PC-3 (cell line): ENCODE measurements at regions not wholly inside any gene's neighbourhood (a gene's known extent, or its start where the extent isn't known, plus 50 kb on each side); places are given as distances from the start of the nearest gene placed in this dataset.
A peak's percentile ranks its signal among the peaks of the same experiment; 100 is the strongest.

ENCODE experiments used
- ATAC-seq: fragments of 200-7000 bp; cut with Tn5 transposase; 2 replicates; pipeline ENCODE4 v1.9.1; 2020; ENCODE audit warnings: mild to moderate bottlenecking, moderate library complexity
- BruUV-seq: library from RNA; stranded (reverse); fragments of 400-500 nt; replicated peaks from 2 replicates; lab custom pipeline; 2021; lab: Mats Ljungman, UMichigan
- CTCF ChIA-PET: fragments of 300-600 bp; sonication (Branson Sonifier 250); formaldehyde crosslinking; loops from one replicate; lab custom pipeline; 2022; ENCODE audit warnings: antibody characterized with exemption; lab: Charles Lee
- POLR2A ChIA-PET: fragments of 300-600 bp; sonication (Branson Sonifier 250); formaldehyde crosslinking; loops from one replicate; lab custom pipeline; 2022; ENCODE audit warnings: antibody characterized with exemption; ENCODE audit not compliant: unreplicated experiment; lab: Charles Lee
- DNase-seq: peaks from one replicate; pipeline ENCODE4 v3.0.0-alpha.2; 2015
- H2AFZ ChIP-seq: fragments of 300-600 bp; sonication (generic); 2 replicates; pipeline ENCODE4 v1.6.0; 2016; ENCODE audit warnings: antibody characterized with exemption, low read length
- H3F3A ChIP-seq: fragments of 300-600 bp; sonication (generic); one replicate; pipeline ENCODE4 v1.6.0; 2017; ENCODE audit warnings: antibody characterized with exemption, low read length, control low read depth, mild to moderate bottlenecking; ENCODE audit not compliant: unreplicated experiment
- H3K27ac ChIP-seq: fragments of 300-600 bp; sonication (generic); 2 replicates; pipeline ENCODE4 v1.5.1; 2016; ENCODE audit warnings: mild to moderate bottlenecking, low read length
- H3K27me3 ChIP-seq: fragments of 300-600 bp; sonication (generic); 2 replicates; pipeline ENCODE4 v1.6.1; 2016; ENCODE audit warnings: low read length, mixed read lengths
- H3K36me3 ChIP-seq: fragments of 300-600 bp; sonication (generic); 2 replicates; pipeline ENCODE4 v1.6.1; 2016; ENCODE audit warnings: low read depth, mixed run types, low read length, mixed read lengths
- H3K4me1 ChIP-seq: fragments of 300-600 bp; sonication (generic); 2 replicates; pipeline ENCODE4 v1.5.1; 2016; ENCODE audit warnings: low read length; ENCODE audit not compliant: insufficient read depth
- H3K4me2 ChIP-seq: fragments of 300-600 bp; sonication (generic); 2 replicates; pipeline ENCODE4 v1.6.0; 2016; ENCODE audit warnings: low read length
- H3K4me3 ChIP-seq: fragments of 300-600 bp; sonication (generic); 2 replicates; pipeline ENCODE4 v1.5.1; 2016; ENCODE audit warnings: mild to moderate bottlenecking, low read length, mixed read lengths
- H3K79me2 ChIP-seq: fragments of 300-600 bp; sonication (generic); 2 replicates; pipeline ENCODE4 v1.6.1; 2017; ENCODE audit warnings: low read length, mixed read lengths
- H3K9ac ChIP-seq: fragments of 300-600 bp; sonication (generic); 2 replicates; pipeline ENCODE4 v1.6.0; 2016; ENCODE audit warnings: mild to moderate bottlenecking, low read length
- H3K9me2 ChIP-seq: fragments of 300-600 bp; sonication (generic); replicated peaks from 2 replicates; pipeline ENCODE4 v1.6.1; 2016; ENCODE audit warnings: mixed run types, low read length, mixed read lengths
- H3K9me3 ChIP-seq: fragments of 300-600 bp; sonication (generic); 2 replicates; pipeline ENCODE4 v1.6.1; 2016; ENCODE audit warnings: low read length, mixed read lengths
- H4K20me1 ChIP-seq: fragments of 300-600 bp; sonication (generic); 2 replicates; pipeline ENCODE4 v1.6.1; 2016; ENCODE audit warnings: low read length, mixed read lengths
- CTCF ChIP-seq: fragments of 300-600 bp; sonication (generic); conservative IDR thresholded peaks from 2 replicates; pipeline ENCODE4 v1.5.1; 2017; ENCODE audit warnings: antibody characterized with exemption, low read depth, mild to moderate bottlenecking, low read length
- EZH2 ChIP-seq: fragments of 300-600 bp; sonication (generic); IDR thresholded peaks from one replicate; pipeline ENCODE4 v1.6.1; 2017; ENCODE audit warnings: antibody characterized with exemption, mild to moderate bottlenecking, low read length; ENCODE audit not compliant: unreplicated experiment
- EZH2phosphoT487 ChIP-seq: fragments of 300-600 bp; sonication (generic); IDR thresholded peaks from 2 replicates; pipeline ENCODE4 v1.6.1; 2018; ENCODE audit warnings: mild to moderate bottlenecking, antibody characterized with exemption, low read length, borderline replicate concordance
- intact Hi-C: fragments of 100-400 bp; cut with micrococcal nuclease; formaldehyde crosslinking; loops from 2 replicates; pipeline ENCODE4 v1.9.0; 2023

DNA sequence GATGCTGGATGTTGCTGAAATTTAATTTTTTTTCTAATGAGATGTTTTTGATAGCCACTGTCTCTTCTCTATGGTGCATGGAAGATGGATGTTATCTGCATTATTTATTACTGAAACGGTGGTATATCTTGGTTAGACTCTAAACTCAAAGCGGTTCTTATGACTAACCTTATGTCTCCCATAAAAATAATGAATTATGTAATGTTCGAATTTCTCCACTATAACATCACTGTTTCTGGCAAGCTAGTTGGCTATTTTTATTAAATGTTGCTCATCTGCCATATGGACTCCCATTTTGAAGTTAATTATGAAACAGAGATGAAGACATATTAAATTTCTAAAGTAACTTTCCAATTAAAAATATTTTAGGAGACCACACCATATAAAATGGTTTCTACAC lies 808.6 kb upstream of the ADGRL4 start:
- intact Hi-C loops, result loop anchor here (10.0 kb wide), 2 partner anchors 230 to 270 kb away; no protein-coding TSS in a partner anchor
- DNase-seq (peak; percentile 2), ATAC-seq (peak; percentile 38)
- H3K9ac ChIP-seq, result no peak overlapping the region
- H2AFZ ChIP-seq, result no peak overlapping the region
- no peaks in the 10 kb centered on the region for H3K9me3 ChIP-seq
- no peaks in the 10 kb centered on the region for H3K36me3 ChIP-seq
- H4K20me1 ChIP-seq, result no peaks in the 10 kb centered on the region
- H3K4me3 ChIP-seq, result no peak overlapping the region
- TF ChIP-seq EZH2, result no peak
- TF ChIP-seq CTCF, result no peak
- no peak for TF ChIP-seq EZH2phosphoT487
- no peak overlapping the region for H3K27ac ChIP-seq
- H3K79me2 ChIP-seq, result no peaks in the 10 kb centered on the region
- peaks cover 11% of the 10 kb centered on the region for H3K4me1 ChIP-seq
- CTCF ChIA-PET, result interaction anchor here (0.7 kb wide), 1 partner anchor 406 kb away, joined by 3 read pairs; no protein-coding TSS in a partner anchor
- POLR2A ChIA-PET, result no interaction called here
- no peak overlapping the region for H3K4me2 ChIP-seq
- H3K9me2 ChIP-seq, result no peaks in the 10 kb centered on the region
- no TSS peak for BruUV-seq
- H3K27me3 ChIP-seq, result no peaks in the 10 kb centered on the region
- no peaks in the 10 kb centered on the region for H3F3A ChIP-seq

GRCh38 chr1:79811173-79811572 lies 804.6 kb upstream of the ADGRL4 start:
- DNase-seq, result peak; percentile 68
- Histone ChIP-seq H3K27me3 (no peaks in the 10 kb centered on the region), H3K4me1 (peaks cover 11% of the 10 kb centered on the region), H3K9me3 (no peaks in the 10 kb centered on the region), H3K4me3 (no peak overlapping the region), H3K79me2 (no peaks in the 10 kb centered on the region), H3K36me3 (no peaks in the 10 kb centered on the region), H3K9me2 (no peaks in the 10 kb centered on the region), H3K9ac (no peak overlapping the region), H3K27ac (peak overlapping the region; percentile 58), H4K20me1 (no peaks in the 10 kb centered on the region), H3K4me2 (peak overlapping the region; percentile 12; the same call in 1 of the 2 replicates), H3F3A (no peaks in the 10 kb centered on the region), H2AFZ (no peak overlapping the region)
- intact Hi-C loops, result loop anchor here (5.0 to 10.0 kb wide), 3 partner anchors 94 to 274 kb away; no protein-coding TSS in a partner anchor
- peak; percentile 89 for ATAC-seq
- ChIA-PET POLR2A (no interaction called here), CTCF (interaction anchor here (0.6 kb wide), 1 partner anchor 174 kb away, joined by 3 read pairs; no protein-coding TSS in a partner anchor)
- no peak for TF ChIP-seq CTCF
- no peak for TF ChIP-seq EZH2
- TF ChIP-seq EZH2phosphoT487, result no peak
- no TSS peak for BruUV-seq

DNA sequence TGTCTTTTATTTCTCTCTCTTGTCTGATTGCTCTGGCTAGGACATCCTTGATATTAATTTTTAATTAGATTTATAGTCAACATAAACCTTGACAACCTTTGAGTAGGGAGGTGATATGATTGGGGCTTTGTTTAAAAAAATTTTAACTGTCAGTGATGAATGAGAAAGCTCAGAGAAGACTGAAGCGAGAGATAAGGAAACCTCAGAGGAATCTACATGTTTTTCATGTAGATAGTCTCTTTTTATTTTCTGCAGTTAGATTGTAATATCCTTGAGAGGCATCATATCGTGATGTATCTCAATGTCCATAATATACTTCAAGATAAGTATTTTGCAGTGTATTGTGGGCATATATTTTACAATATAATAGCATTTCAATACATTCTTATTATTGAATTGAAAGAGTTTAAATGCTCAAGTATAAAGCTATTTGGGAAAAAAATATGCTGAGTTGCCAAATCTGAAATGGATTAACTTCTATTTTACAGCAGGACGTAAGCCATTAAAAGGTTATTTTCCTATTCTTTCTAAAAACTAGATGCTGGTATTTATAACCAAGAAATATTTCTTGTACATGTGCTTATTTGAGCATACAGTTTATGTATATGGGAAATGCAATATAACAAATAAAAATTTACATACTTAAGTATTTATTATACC lies 802.4 kb upstream of the ADGRL4 start:
- no peak overlapping the region for H3K4me3 ChIP-seq
- no peaks in the 10 kb centered on the region for H3K9me2 ChIP-seq
- H3K4me1 ChIP-seq, result peaks cover 11% of the 10 kb centered on the region
- no peak overlapping the region for H2AFZ ChIP-seq
- no peak for TF ChIP-seq EZH2phosphoT487
- TF ChIP-seq CTCF, result no peak
- TF ChIP-seq EZH2, result no peak
- intact Hi-C loops, result no loop called here
- H3K79me2 ChIP-seq, result no peaks in the 10 kb centered on the region
- H3K27me3 ChIP-seq, result no peaks in the 10 kb centered on the region
- no TSS peak for BruUV-seq
- H3K9ac ChIP-seq, result no peak overlapping the region
- ChIA-PET CTCF (no interaction called here), POLR2A (no interaction called here)
- H3K36me3 ChIP-seq, result no peaks in the 10 kb centered on the region
- no peak overlapping the region for H3K4me2 ChIP-seq
- H3F3A ChIP-seq, result no peaks in the 10 kb centered on the region
- no peaks in the 10 kb centered on the region for H3K9me3 ChIP-seq
- H4K20me1 ChIP-seq, result no peaks in the 10 kb centered on the region
- no peak overlapping the region for H3K27ac ChIP-seq
- ATAC-seq (no peak), DNase-seq (no peak)
